Pulmonary artery endothelial cell (primary cell): ENCODE measurements at regions not wholly inside any gene's neighbourhood (a gene's known extent, or its start where the extent isn't known, plus 50 kb on each side); places are given as distances from the start of the nearest gene placed in this dataset.

Experiments
- DNase-seq: peaks from one replicate; pipeline ENCODE4 v3.0.0-alpha.2; 2011; ENCODE audit warnings: low read depth, low spot score

- no peak for DNase-seq
Measured at GRCh38 chr17:6325741-6326140, 109.2 kb downstream of the AIPL1 start.

GRCh38 chr17:6325051-6325450, 109.9 kb downstream of the AIPL1 start:
- no peak for DNase-seq

- no peak for DNase-seq
Measured at GRCh38 chr17:6323626-6324356, 111.1 kb downstream of the AIPL1 start.

- DNase-seq = no peak
Measured at GRCh38 chr17:6322316-6322715, 112.6 kb downstream of the AIPL1 start.

GRCh38 chr17:6314311-6314710, 120.6 kb downstream of the AIPL1 start:
- no peak for DNase-seq

- no peak for DNase-seq
Measured at GRCh38 chr17:6313835-6314234, 121.1 kb downstream of the AIPL1 start.

- no peak for DNase-seq
Measured at GRCh38 chr17:6306820-6307219, 128.1 kb downstream of the AIPL1 start.

GRCh38 chr17:6305613-6306360, 129.1 kb downstream of the AIPL1 start:
- no peak for DNase-seq

GRCh38 chr17:6304894-6305612, 129.9 kb downstream of the AIPL1 start:
- DNase-seq = no peak

- DNase-seq = no peak
Measured at GRCh38 chr17:6303664-6304063, 131.3 kb downstream of the AIPL1 start.

GRCh38 chr17:6299275-6299674, 135.6 kb downstream of the AIPL1 start:
- no peak for DNase-seq

GRCh38 chr17:6297960-6298359, 137.0 kb downstream of the AIPL1 start:
- DNase-seq = no peak

- no peak for DNase-seq
Measured at GRCh38 chr17:6297119-6297518, 137.8 kb downstream of the AIPL1 start.

GRCh38 chr17:6290488-6291196, 144.3 kb downstream of the AIPL1 start:
- DNase-seq = no peak

- no peak for DNase-seq
Measured at GRCh38 chr17:6286233-6286632, 148.7 kb downstream of the AIPL1 start.

GRCh38 chr17:6285486-6285885, 149.4 kb downstream of the AIPL1 start:
- DNase-seq = no peak

GRCh38 chr17:6279659-6280058, 155.3 kb downstream of the AIPL1 start:
- no peak for DNase-seq

GRCh38 chr17:6278376-6278775, 156.5 kb downstream of the AIPL1 start:
- DNase-seq = no peak

GRCh38 chr17:6276711-6277110, 158.2 kb downstream of the AIPL1 start:
- DNase-seq = no peak

- no peak for DNase-seq
Measured at GRCh38 chr17:6274310-6274709, 160.6 kb downstream of the AIPL1 start.

GRCh38 chr17:6269478-6269877, 165.4 kb downstream of the AIPL1 start:
- peak; percentile 20 for DNase-seq

GRCh38 chr17:6261466-6261865, 173.5 kb downstream of the AIPL1 start:
- DNase-seq = no peak
